ENCODE measurements at regions not wholly inside any gene's neighbourhood (a gene's known extent, or its start where the extent isn't known, plus 50 kb on each side); places are given as distances from the start of the nearest gene placed in this dataset.

- TF ChIP-seq REST (IDR thresholded peaks at IDR 0.05; ENCODE audit: insufficient read depth in 1 of 2, low read depth in 2 of 2, low read length in 2 of 2) = no peak
- no peak for TF ChIP-seq FOXP2 (optimal IDR thresholded peaks at IDR 0.05; ENCODE audit: borderline replicate concordance, extremely low read depth, extremely low read length, insufficient read depth)
Measured at GRCh38 chr5:68395926-68396511, 180.5 kb downstream of the PIK3R1 start.

GRCh38 chr5:68396722-68397121, 181.2 kb downstream of the PIK3R1 start:
- no peak for TF ChIP-seq SIN3A (IDR thresholded peaks at IDR 0.05; ENCODE audit: borderline replicate concordance, insufficient read depth, low read length)
- TF ChIP-seq REST (IDR thresholded peaks at IDR 0.05; ENCODE audit: insufficient read depth in 1 of 2, low read depth in 2 of 2, low read length in 2 of 2) = no peak
- TF ChIP-seq TAF1 (IDR thresholded peaks at IDR 0.05; ENCODE audit: borderline replicate concordance, insufficient read depth, low read length) = no peak
- no peak for TF ChIP-seq POLR2AphosphoS5 (IDR thresholded peaks at IDR 0.05; ENCODE audit: low read depth, low read length)
- no peak for TF ChIP-seq FOXP2 (optimal IDR thresholded peaks at IDR 0.05; ENCODE audit: borderline replicate concordance, extremely low read depth, extremely low read length, insufficient read depth)

GRCh38 chr5:68398146-68398812, 182.7 kb downstream of the PIK3R1 start:
- TF ChIP-seq REST (IDR thresholded peaks at IDR 0.05; ENCODE audit: insufficient read depth in 1 of 2, low read depth in 2 of 2, low read length in 2 of 2) = no peak
- TF ChIP-seq TAF1 (IDR thresholded peaks at IDR 0.05; ENCODE audit: borderline replicate concordance, insufficient read depth, low read length) = no peak
- TF ChIP-seq FOXP2 (optimal IDR thresholded peaks at IDR 0.05; ENCODE audit: borderline replicate concordance, extremely low read depth, extremely low read length, insufficient read depth) = no peak
- no peak for TF ChIP-seq SIN3A (IDR thresholded peaks at IDR 0.05; ENCODE audit: borderline replicate concordance, insufficient read depth, low read length)
- TF ChIP-seq POLR2AphosphoS5 (IDR thresholded peaks at IDR 0.05; ENCODE audit: low read depth, low read length) = no peak

- TF ChIP-seq REST (IDR thresholded peaks at IDR 0.05; ENCODE audit: insufficient read depth in 1 of 2, low read depth in 2 of 2, low read length in 2 of 2) = no peak
- no peak for TF ChIP-seq SIN3A (IDR thresholded peaks at IDR 0.05; ENCODE audit: borderline replicate concordance, insufficient read depth, low read length)
- no peak for TF ChIP-seq TAF1 (IDR thresholded peaks at IDR 0.05; ENCODE audit: borderline replicate concordance, insufficient read depth, low read length)
- TF ChIP-seq FOXP2 (optimal IDR thresholded peaks at IDR 0.05; ENCODE audit: borderline replicate concordance, extremely low read depth, extremely low read length, insufficient read depth) = no peak
- no peak for TF ChIP-seq POLR2AphosphoS5 (IDR thresholded peaks at IDR 0.05; ENCODE audit: low read depth, low read length)
Measured at GRCh38 chr5:68403301-68403700, 187.7 kb downstream of the PIK3R1 start.

Measured in PFSK-1 (cell line).